ENCODE measurements at regions not wholly inside any gene's neighbourhood (a gene's known extent, or its start where the extent isn't known, plus 50 kb on each side); places are given as distances from the start of the nearest gene placed in this dataset.

DNA sequence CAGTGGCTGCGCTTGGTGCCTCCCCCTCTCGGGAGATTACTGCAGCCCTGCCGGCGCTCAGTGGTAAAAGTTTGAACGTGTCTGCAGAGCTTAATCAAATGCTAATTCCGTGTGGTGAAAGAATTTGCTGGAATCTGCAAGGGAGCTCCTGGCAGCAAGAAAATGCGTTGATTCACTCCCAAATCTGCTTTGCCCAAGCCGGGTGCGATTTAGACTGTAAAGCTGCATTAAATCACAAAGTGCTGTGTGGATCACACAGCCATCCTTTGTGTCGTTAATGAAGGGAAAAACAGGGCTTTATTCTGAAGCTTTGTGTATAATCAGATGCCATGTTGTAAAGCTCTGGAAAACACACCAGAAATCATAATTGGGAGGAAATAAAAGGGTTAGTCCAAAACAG lies 444.1 kb downstream of the BCOR start:
- DNase-seq: no peak

DNA sequence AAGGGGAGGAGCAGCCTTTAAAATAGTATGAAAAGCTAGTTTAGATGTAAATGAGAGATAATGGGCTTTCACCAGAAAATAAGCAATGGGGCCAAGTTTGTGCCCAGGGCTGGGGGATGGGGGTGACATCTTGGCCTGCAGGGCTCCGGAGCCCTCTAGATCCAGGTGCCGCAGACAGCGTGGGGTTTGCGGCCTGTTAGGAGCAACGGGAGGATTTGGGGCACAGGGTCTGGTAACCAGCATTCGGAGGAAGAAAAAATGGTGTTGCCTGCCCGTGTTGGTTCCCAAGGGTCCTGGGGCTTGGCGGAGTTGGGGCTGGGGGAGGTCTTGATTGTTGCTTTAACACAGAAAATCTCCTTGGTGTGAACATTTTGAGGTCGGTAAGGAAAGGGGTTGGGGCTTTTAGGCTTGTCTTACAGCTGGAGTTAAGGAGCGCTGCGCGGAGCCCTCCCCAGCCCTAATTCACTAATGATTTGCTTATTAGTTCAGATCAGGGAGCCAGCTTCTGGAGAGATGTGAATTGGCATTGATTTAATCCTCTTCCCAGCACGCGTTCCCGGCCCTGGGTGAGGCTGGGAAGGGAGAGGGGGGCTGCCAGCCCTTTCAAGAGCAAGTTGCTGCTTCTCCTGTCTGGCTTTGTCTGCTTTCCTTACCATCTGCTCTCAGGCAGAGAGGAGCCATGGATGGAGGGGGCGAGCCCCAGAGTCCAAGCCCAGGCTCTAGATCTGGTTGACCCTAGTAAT lies 443.4 kb downstream of the BCOR start:
- no peak for DNase-seq

DNA sequence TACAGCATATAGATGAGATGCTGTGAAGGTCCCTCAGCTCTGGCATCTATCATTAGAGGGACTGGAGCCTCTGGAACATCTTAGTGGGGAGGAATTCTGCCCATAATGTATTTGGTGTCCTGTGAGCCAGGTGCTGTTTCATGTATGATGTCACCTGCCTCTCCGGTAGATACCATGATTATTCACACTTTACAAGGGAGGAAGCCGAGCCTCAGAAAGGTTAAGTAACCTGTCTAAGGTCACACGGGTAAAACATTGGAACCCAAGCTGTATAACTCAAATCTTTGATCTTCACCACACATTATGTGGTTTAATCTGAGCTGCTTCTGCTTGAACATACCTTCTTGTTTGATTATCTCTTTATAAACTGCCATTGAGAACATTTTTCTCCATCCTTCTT lies 442.8 kb downstream of the BCOR start:
- no peak for DNase-seq

DNA sequence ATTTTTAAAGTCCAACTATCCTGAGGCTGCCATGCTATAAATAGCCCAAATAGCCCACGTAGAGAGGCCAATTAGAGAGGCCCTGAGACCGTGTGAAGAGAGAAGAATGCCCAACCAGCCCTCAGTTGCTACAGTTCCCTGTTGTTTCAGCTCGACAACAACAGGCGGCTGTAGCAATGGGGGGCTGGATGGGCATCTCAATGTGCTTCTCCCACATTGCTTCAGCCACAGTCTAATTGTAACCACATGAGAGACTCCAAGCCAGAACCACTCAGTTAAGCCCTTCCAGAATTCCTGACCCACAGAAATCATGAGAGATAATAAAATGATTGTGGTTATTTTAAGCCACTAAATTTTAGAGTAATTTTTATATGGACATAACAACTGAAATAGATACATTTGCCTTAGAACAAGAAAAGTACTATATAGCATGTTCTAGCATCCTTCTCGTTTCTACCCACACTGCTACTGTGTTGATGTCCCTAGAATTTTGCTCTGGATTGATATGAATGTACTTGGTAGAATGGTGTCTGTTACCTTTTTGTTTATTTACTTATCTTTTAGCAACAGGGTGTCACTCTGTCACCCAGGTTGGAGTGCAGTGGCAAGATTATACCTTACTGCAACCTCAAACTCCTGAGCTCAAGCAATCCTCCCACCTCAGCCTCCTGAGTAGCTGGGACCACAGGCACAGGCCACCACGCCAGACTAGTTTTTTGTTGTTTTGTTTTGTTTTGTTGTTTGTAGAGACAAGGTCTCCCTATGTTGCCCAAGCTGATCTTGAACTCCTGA lies 436.4 kb downstream of the BCOR start:
- no peak for DNase-seq

DNA sequence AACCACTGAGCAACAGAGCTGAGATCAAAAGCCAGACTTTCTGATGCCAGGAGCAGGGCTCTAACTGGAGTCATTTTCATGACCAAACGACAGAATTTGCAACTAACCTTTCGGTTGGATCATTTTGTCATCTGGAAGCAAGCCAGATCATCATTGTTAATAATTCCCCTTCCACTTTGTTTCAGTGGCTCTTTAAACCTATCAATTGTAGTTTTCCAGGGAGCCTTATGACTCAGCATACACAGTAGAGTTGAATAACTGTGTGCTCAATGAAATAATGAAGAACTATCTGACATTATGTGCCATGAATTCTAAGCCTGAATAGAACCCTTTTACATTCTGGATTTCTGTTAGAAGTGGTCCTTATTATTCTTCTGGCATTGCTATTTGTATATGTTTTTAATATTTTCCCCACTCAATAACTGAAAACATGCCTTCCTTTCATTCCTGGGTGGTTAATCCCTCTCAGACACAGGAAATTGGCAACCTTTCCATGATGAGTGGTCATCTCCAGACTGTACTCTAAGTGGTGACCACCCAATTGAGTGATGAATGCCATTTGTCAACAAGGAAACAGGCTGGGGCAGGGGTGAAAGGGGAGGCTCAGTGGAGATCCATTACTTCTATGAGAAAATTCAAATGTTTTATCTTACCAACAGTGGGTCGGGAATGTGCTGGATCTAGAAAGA lies 431.8 kb downstream of the BCOR start:
- no peak for DNase-seq

DNA sequence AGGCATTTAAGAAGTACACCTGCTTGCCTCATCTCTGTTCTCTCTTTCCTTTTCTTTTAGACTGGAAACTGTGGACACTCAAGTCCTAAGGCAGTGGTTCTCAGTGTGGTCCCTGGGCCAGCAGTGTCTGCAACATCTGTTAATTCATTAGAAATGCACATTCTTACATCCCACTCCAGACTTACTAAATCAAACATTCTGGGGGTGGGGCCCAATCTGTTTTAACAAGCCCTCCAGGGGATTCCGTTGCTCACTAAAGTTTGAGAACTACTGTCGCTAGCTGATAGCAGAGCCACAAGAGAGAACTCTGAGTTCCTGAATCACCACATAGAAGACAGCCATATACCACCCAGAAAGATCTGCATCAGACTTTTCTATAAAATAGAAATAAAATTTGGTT lies 430.6 kb downstream of the BCOR start:
- no peak for DNase-seq

DNA sequence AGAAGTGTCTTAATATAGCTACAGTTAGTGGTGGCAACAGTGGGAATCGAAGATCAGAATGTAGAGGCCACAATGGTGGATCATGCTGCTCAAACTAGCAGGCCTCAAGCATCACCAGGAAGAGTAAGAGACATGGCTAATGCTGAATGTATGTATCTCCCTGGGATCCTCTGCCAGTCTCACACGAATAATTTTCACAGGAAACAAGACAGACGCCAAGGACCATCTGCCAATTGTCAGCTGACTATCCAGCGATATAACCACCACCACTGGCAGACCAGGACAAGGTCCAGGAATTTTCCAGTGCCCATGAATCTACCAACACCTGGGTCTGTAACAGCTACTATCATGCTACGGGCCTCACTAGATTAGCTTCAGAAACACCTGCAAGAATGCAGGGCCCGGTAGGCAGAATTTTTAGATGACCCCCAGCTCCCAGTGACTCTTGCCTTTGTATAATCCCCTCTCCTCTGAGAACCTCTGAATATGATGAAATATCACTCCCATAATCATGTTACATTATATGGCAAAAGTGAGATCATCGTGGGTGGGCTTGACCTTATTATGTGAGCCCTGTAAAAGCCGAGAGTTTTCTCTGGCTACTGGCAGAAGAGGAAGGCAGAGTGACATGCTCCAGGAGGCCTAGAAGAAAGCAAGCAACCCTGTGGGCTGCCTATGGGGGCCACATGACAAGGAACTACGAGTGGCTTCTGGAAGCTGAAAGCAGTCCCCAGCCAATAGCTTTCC lies 429.8 kb downstream of the BCOR start:
- DNase-seq: no peak

DNA sequence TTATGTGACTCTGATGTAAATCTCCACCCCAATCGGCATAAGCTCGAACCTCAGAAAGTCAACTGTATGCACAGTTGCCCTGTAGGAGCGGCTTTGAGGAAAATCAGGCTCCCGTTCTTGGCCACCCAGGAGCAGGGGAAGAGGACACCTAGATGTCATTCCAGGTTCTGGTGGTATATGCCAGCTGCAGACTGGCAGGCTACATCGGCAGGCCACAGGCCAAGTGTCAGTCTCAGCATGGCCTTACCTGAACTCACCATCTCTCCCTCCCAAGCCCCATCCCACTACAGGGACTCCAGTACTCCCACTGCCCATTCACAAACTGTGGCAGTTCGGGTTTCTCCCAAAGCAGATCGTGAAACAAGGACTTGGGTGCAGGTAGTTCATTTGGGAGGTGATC lies 428.1 kb downstream of the BCOR start:
- no peak for DNase-seq

DNA sequence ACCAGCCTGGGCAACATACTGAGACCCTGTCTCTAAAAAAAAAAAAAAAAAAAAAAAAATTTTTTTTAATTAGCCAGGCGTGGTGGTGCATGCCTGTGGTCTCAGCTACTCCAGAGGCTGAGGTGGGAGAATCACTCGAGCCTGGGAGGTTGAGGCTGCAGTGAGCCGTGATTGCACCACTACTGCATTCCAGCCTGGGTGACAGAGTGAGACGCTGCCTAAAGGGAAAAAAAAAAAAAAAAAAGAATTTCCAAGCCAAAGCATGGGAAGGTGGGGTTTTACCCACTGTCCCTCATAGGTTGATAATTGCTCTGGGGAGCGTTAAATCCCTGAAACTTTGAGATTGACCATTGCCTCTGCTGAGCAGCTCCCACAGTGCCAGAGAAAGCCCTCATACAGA lies 427.5 kb downstream of the BCOR start:
- no peak for DNase-seq

DNA sequence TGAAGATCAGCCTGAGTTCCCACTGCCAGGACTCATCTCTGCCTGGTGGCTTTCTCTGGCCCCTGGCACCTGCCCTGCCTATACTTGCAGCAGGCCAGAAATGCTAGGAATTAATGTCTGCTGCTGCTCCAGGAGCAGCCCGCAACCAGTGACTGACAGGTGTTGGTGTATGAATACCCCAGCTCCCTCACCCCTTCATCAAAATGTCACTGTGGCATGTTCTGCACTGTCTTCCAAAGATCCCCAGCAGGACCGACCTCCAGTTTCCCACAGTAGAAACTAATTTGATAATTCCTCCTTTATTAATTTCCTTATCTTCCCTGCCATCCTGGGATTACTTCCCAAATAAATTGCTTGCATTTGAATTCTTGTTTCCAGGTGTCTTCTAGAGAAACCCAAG lies 425.4 kb downstream of the BCOR start:
- no peak for DNase-seq

DNA sequence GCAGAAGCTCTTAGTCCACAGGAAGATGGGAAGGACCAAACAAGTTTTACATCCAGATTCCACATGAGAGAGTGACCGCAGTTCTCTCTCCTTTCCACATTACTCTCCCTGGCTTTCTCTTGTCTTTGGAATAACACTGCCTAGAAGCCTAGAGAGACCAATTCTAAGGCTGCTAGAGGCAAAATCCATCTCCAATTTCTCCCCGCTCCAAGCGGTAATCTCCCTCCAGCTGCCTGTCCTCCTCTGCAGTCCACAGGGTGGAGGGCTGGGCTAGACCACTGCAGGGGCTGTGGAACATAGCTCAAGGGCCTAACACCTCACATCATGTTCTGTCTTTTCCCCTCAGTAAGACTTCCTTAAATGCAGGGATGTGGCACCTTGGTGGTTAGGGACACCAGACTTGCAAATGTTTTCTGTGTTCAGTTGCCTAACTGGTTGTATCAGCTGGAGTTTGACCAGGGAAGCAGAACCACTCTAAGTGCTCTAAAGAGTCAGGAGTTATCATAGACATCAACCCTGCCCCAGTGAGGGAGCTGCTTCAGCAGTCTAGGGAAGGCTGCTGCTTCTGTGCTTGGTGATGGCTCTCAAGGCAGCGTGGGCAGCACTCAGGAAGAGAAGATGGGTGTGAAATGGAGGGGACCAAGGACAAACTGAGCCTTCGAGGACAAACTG lies 423.1 kb downstream of the BCOR start:
- no peak for DNase-seq

DNA sequence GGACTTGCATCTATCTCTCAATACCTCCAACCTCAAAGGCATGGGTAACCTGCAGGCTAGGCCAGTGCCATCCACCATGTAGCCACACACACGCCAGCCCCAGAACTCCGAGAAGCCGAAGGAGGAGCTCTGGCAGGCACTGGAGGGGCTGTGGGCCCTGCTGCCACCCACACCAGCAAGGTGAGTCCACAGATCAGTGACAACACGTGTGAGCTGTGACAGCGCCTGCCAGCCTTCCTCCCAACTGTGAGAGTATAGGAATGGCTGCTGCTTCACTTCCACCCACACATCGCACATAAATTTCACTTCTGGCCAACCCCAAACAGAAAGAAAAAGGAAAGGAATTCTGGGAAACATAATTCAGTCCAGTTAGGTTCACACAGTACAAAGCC lies 422.6 kb downstream of the BCOR start:
- no peak for DNase-seq

DNA sequence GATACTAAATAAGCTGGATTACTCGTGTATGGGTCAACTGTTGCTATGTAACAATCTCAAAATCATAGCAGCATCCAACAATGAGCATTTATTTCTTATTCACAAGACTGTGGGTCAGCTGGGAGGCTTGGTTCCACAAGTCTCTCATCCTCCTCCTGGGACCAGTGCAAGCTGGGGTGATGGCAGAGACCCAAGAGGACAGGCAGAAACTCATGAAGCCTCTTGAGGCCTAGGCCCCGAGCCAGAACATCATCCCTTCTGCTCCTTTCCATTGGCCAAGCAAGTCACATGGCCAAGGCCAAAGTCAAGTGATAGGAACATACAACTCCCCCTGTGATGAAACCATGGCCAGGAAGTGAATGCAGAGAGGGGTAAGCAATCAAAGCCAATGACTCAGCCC lies 422.1 kb downstream of the BCOR start:
- no peak for DNase-seq

DNA sequence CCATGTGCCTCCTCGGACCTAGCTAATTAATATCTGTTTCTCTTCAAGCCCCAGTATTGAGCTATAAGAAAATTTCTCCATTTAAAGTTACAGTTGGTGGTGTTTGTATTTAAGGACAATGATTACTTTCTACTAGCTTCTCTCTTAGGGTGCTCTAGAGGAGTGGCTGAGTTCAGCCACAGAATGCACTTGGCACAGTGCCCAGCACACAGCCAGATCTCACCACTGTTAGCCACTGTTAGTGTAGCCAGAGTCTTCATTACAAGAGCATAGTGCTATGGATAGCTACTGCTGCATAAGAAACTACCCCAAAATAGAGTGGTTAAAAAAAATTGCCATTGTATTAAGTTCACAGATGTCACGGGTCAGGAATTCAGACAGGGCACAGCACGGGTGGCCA lies 421.3 kb downstream of the BCOR start:
- DNase-seq: no peak

DNA sequence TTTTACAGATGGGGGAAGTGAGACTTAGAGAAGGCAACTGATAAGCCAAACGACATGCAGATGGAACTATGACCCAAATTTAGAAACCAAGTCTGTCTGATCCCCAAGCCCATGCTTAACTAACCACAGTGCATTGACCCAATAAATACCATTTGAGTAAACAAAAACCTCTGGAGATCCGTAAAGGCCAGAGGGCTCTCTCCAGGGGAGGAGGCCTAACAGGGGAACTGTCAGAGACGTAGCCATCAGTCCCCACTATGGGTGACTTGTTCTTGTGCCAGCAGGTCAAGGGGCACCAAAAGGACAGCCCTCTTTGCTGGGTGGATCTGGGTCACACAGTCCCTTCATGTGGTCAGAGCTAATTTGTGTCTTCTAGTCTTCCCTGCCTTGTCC lies 420.2 kb downstream of the BCOR start:
- DNase-seq: no peak

DNA sequence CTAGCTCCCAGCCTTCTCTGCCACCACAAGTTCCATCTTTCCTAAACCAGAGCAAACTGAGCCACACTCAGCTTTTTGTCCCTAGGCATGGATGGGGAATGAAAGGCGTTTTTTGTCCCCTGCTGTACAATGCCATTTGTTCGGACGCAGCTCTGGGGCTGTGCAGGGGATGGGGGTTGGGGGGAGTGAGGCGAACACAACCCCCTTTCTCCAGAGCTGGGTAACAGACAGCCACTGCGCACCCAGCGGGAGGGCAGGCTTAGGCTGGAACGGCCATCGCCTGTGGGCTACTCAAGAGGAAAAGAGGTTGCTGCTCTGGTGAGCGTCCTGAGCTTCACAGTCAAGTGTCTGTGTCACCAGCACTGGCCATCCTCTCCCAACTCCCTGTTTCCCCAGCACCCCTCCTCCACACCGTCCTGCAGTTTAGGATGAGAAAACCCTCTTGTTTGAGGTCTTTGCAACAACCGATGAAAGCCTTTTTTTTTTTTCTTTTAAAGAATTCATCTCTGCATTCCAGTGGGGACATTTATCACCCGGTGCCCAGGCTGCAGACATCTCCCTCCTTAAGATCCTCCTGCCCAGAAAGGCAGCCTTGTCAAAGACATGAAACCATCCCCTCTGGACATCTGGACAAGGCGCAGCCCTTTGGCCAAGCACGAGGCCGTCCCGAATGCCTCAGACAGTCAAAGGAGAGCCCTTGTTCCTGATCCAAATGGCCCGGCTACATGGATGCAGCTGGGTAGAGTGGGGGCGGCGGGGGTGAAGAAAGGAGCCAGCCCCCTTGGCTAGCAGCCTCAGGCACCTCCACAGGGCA lies 419.6 kb downstream of the BCOR start:
- DNase-seq: no peak

DNA sequence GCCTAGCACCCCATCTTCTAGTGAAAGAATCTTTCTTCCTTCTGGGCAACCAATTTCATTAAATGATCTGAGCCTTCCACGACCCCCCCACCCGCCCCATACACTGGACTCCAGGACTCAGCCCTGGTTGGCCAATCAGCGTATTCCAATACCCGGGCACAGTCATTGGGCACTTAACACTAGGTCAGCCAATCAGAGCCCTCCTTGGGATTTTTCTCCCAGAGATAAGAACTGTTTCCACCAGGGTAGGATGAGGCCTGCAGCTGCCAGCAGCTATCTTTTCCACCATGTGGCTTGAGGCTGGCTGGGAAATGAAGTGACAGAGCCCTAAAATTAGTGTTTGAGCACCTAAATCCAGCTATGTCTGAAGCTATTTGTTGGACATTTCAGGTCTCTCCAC lies 418.8 kb downstream of the BCOR start:
- DNase-seq: no peak

DNA sequence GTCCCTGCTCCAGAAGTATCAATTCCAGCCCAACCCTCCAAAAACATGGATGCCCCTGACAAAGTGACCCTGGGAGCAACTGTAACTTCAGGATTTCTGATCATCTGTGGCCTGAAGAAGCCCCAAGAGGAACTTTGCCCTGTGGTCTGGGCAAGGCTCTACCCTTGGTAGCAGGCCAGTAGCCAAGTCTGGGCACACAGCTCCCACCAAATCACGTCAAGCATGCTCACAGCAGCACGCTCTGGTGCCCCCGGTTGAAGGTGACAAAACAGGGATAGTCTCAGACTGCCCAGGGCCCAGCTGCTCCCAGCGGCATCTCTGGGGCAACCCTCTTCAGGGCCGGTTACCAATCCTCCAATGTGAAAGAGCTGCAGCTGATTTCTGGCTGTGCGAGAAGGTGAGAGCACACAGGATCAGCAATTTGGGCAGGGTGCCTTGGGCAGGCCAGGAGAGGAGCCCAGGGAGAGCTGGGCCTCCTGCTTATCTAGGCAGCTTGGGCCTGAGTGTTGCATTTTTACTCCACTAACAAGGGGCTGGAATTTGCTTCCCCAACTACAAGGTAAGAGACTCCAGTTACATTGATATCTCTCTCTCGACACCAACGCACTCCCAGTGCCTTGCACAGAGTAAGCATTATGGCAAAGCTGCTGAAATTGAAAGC lies 418.1 kb downstream of the BCOR start:
- no peak for DNase-seq

DNA sequence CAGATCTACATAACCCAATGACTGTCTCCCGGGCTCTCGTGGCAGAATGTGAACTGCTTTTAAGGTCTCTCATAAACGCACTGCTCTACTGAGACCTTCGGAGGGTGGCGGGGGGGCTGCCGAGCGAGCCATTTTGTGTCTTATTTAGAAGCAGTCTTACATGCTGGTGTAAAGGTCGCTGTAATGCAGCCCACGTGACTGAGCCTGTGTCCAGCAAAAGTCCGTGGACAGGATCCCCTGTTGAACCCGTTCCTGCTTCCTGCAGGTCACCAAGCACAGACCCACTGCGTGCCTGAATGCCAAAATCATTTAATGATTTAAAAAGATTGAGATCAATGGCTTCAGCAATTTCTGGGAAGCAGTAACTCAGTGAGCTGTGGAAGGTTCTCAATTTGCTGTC lies 415.9 kb downstream of the BCOR start:
- no peak for DNase-seq

DNA sequence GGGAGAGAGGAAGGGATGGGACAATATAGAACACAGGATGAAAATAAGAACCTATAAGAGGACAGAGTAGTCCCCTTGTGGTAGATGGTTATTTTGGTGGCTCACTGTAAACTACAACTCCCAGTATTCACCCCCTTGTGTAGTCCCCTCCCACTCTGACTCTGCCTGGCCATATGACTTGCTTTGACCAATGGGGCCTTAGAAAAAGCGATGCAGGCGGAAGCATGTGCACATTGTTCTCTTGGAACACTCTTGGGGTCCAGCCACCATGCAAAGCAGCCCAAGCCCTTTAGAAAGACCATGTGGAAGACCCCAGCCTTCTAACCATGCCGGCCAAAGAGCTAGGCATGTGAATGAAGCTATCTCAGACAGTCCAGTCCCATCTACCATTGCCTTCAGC lies 415.0 kb downstream of the BCOR start:
- no peak for DNase-seq

DNA sequence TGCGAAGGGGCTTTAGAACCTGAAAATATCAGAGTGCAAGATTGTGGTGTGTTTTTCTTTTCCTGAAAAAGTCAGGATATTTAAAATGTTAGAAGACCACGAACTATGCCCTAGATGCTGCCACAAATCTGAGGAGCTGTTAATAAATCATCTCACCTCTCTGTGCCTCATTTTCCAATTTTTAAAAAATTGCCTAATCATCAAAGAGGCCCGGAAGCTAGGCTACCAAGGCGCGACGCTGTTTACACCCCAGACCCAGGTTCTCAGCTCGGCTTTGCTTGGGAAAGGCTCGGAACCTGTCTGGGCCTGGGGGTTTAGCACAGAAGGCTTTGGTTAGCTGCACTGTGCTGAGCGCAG lies 409.6 kb downstream of the BCOR start:
- DNase-seq: no peak

Data from bone marrow (tissue), 2 donors.